HG02571 (cell line): ENCODE measurements at regions not wholly inside any gene's neighbourhood (a gene's known extent, or its start where the extent isn't known, plus 50 kb on each side); places are given as distances from the start of the nearest gene placed in this dataset.
A peak's percentile ranks its signal among the peaks of the same experiment; 100 is the strongest.
"Not testable (repeated sequence)": the region's sequence is repeated elsewhere in the genome, so short reads cannot be mapped to it uniquely, and the experiment has no call there.

Experiments
- ATAC-seq: cut with Tn5 transposase; IDR thresholded peaks from one replicate; pipeline ENCODE4 v1.9.1; 2021; ENCODE audit warnings: mild to moderate bottlenecking, moderate library complexity; ENCODE audit not compliant: unreplicated experiment

GRCh38 chr2:111420074-111420473, 299.4 kb downstream of the BCL2L11 start:
- ATAC-seq: not testable (repeated sequence)

- not testable (repeated sequence) for ATAC-seq
These were observed 300.1 kb downstream of the BCL2L11 start for GRCh38 chr2:111420835-111421234.

DNA sequence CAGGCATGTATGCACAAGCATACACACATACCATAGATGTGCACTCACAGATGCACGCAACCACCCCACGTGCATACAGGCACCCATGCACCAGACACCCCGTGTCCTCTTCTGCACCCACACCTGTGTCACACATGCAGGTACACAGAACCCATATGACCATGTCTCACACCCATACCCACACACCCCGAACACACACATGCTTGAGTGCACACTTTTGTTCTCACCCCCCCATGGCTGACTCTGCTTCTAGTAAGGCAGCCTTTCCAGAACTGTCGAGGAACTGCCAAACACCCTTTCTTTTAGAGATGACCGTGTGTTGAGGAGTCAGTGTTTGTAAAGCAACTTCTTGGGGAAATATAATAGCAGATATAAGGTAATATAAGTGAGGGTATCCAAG, 301.2 kb downstream of the BCL2L11 start:
- ATAC-seq: not testable (repeated sequence)

DNA sequence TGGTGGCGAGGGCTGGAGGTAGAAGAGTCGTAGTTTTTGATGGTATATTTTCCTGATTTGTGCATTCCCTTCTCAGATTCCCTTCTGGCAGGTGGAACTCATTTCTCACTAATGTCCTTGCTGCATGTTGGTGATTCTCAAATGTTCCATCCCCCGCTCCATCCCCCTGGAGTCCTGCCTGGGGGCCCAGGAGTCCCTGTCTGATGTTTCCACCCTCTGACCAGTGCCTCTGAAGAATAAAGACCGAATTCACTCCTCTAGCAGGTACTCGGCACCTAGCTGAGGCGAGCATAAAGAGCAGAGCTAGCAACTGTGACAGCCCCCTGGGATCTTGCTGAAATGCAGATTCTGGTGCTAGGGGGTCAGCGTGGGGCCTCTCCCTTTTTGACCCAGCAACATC, 301.8 kb downstream of the BCL2L11 start:
- ATAC-seq: not testable (repeated sequence)

- ATAC-seq: not testable (repeated sequence)
These were observed 302.5 kb downstream of the BCL2L11 start for GRCh38 chr2:111423184-111423583.

DNA sequence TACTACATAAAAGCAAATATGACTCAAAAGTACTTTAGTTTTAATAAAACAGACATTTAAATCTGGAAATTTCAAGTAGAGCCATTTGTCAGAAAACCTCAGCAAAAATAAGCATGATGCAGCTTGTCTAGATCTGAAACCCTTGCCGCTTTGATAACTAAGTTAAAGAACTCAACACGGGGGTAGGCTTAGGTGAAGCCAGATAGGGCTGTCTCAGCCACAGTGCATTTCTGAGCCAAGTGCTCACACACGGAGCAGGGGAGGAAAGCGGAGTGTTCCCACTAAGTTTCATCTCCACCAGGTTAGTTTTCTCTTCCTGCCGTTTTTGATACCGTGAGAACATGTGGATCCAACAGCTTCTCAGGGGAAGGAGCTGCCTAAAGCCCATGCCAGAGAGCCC, 303.5 kb downstream of the BCL2L11 start:
- not testable (repeated sequence) for ATAC-seq

GRCh38 chr2:111424851-111425309, 304.2 kb downstream of the BCL2L11 start:
- not testable (repeated sequence) for ATAC-seq

DNA sequence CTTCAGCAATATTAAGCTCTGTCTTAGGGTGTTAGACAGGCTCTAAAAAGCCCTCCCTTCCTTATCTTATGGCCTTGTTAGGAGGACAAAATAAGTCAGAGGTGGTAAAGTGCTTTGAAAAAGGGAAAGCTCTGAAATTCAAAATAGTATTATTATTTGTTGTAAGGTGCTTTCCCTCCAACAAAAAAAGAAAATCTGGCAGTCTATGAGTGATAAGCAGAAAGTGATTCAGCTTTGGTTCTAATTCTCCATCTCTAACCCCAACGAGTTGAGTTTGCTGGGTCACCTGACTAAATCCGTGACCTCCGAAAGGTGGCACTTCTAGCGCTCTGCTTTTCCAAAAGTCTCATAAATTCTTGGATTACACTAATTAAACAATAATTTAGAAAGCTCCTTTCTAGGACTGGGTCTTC, 305.1 kb downstream of the BCL2L11 start:
- not testable (repeated sequence) for ATAC-seq

DNA sequence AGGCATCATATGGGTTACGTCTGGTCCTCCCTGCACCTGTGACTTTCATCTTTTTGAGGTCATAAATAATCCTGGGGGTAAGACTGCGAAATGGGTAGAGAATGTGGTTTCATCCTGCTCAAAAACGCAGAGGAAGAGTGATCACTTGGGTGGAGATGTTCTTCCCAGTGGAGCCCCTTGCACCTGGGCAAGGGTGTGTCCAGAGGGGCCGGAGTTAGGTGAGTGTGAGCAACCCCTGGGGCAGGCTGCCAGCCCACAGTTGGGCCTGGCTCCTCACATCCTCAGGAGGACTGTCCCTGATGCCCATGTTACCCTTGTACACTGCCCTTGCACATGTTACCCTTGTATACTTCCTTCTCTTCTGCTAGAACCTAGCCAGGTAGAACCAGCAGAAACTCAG, 306.6 kb downstream of the BCL2L11 start:
- not testable (repeated sequence) for ATAC-seq

- ATAC-seq: not testable (repeated sequence)
These were observed 308.2 kb downstream of the BCL2L11 start for GRCh38 chr2:111428915-111429314.

DNA sequence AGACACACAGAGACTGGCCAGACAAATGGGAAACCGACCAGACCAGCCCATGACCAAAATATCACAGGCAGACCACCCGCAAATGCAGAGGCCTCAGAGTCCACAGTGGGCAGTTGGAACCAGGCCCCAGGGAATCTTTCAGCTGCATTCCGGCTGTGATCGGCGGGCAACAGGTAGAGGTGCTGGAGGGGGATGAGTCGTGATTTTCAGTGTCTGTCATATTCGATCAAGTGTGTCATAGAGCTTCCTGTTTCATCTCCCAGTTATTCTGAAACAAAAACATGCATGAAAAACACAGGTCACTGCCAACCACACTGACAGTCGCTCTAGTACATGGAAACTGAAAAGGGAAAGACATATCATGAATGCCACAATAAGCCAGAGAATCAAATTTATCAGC, 308.6 kb downstream of the BCL2L11 start:
- ATAC-seq: peak; percentile 41

GRCh38 chr2:111430817-111431661, 310.3 kb downstream of the BCL2L11 start:
- peak; percentile 41 for ATAC-seq

DNA sequence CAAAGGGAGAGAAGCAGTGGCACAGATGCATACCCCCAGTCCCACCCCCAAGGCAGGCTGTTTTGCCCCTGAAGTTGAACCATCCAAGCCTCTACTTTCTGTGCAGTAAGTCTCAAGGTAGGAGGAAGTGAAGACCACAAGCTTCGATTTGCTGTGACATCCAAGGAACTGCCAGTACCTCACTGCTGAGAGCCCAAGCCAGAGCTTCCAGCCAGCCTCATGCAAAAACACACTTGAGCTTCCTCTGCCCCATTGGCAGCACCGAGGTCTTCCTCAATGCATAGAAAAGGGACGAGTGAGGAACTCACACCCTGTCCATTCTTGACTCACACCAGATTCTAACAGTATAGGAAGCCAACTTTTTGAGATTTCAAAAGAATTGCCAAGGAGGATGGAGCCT, 311.7 kb downstream of the BCL2L11 start:
- not testable (repeated sequence) for ATAC-seq

DNA sequence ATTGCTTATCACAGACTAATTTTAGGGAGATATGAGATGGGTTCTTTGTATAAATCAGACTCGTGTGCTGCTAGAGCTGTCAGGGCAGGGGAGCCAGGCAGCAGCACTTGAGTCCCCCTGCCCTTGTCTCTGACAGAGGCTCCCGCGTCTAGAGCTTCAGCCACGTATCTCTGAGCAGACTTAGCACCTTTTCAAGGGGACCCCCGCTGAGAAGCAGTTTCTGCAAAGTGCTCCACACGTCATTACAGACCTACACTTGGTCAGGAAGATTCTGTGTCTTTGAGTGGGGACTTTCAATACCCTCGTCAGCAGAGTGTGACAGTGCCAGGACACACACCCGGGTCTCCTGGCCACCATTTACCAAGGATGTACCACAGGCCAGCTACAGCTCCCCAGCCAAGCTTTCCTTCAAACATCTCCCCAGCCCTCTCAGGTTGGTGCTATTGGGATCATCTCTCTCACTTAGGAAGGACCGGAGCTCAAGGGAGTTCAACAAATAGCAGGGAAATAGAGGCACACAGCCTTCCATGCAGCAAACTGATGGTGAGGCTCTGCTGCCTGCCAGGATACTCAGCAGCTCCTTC, 312.3 kb downstream of the BCL2L11 start:
- not testable (repeated sequence) for ATAC-seq

DNA sequence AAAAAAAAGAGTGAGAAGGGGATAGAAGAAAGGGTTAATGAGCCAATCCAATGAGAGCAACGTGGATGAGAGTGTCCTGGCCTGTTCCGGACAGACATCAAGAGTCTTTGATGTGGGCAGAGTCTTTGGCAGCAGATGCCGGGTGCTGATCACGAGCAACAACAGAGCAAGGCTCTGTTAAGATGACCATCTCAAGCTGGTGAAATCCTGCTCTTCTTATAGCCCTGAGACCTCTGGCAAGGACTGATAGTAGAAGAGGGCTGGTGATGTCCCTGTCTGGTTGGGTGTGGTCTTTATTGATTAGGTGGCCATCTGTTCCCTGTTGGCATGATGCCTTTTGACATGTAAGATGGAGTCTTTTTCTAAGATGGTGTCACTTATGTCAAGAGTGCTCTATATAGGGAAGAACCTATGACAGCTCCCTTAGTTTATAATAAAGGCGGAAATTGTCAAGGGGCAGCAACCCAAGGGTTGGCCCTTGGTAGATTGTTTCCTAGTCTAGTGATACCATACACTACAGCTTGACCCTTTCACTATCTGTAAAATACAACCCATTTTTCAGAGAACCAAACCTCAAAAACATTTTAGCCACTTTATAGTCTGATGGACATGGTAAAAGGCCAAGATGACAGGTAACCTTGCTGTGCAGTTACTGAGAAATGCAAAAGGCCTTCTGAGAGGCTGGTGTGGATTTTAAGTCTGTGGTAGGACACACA, 313.3 kb downstream of the BCL2L11 start:
- ATAC-seq: not testable (repeated sequence)

GRCh38 chr2:111434608-111434939, 313.9 kb downstream of the BCL2L11 start:
- ATAC-seq: not testable (repeated sequence)

DNA sequence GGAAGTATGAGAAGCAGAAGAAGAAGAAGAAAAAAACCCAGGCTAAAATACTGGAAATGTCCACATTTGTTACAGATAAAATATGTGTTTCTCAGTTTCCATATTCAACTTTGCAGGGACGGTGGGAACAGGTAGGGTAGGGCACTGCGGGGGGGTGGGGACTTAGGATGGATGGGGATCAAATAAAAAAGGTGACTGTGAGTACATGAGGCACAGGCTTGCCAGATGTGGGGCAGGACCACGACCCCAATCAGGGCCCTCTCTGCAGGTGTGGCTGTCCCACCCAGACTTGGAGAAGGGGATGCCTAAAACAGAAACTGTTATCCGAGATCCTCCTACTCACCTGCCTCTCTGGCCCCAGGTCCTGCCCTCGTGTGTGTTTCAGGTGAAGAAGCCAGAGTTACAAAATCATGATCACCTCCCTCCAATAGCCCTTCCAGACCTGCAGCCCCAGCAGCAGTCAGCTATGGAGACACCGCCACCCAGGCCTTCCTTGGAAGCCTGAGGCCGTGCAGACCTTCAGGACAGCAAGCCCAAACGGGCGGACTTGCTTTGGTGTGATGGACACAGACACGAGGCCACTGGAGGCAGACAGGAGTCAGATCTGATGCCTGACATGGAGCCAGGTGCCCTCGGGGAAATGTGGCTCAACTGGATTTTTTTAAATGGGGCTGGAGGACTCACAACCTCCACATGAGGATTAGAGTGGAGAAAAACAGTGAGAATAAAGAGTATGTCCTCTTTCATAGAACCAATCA, 315.0 kb downstream of the BCL2L11 start:
- not testable (repeated sequence) for ATAC-seq

- ATAC-seq: not testable (repeated sequence)
These were observed 315.7 kb downstream of the BCL2L11 start for GRCh38 chr2:111436411-111436810.

GRCh38 chr2:111437288-111437990, 316.7 kb downstream of the BCL2L11 start:
- ATAC-seq: not testable (repeated sequence)

DNA sequence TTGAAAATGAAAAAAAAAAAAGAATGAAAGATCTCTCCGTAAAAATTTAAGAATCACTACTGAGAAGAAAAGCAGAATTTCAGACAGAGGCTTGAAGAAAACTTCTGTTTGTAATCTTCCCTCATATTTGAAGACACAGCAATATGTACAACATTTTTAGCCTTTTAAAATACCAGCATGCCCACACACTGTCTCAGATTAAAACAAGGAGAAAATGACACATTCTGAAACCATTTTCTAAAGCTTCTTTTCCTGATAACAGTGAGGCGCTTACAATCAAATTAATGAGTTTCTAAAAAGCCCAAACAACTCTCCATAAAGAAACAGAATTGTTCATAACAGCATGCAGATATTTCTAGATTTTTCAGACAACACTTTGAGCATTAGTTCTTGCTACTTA, 317.4 kb downstream of the BCL2L11 start:
- not testable (repeated sequence) for ATAC-seq
